ENCODE measurements at regions not wholly inside any gene's neighbourhood (a gene's known extent, or its start where the extent isn't known, plus 50 kb on each side); places are given as distances from the start of the nearest gene placed in this dataset.

GRCh38 chr1:82240571-82240970, 439.8 kb downstream of the ADGRL2 start:
- no peak for TF ChIP-seq CTCF (conservative IDR thresholded peaks at IDR 0.05; ENCODE audit: low read depth, low read length)
- DNase-seq (ENCODE audit: low read depth), result no peak
- no peak overlapping the region for H3K4me3 ChIP-seq (ENCODE audit: low read depth, low read length)

- TF ChIP-seq CTCF (conservative IDR thresholded peaks at IDR 0.05; ENCODE audit: low read depth, low read length), result no peak
- no peak overlapping the region for H3K4me3 ChIP-seq (ENCODE audit: low read depth, low read length)
- no peak for DNase-seq (ENCODE audit: low read depth)
Observed at GRCh38 chr1:82230667-82231066, 429.9 kb downstream of the ADGRL2 start.

GRCh38 chr1:82227306-82228095, 426.8 kb downstream of the ADGRL2 start:
- no peak for DNase-seq (ENCODE audit: low read depth)
- H3K4me3 ChIP-seq (ENCODE audit: low read depth, low read length), result no peak overlapping the region
- no peak for TF ChIP-seq CTCF (conservative IDR thresholded peaks at IDR 0.05; ENCODE audit: low read depth, low read length)

GRCh38 chr1:82226186-82226505, 425.4 kb downstream of the ADGRL2 start:
- no peak for DNase-seq (ENCODE audit: low read depth)
- no peak overlapping the region for H3K4me3 ChIP-seq (ENCODE audit: low read depth, low read length)
- TF ChIP-seq CTCF (conservative IDR thresholded peaks at IDR 0.05; ENCODE audit: low read depth, low read length), result no peak

GRCh38 chr1:82225421-82226185, 424.9 kb downstream of the ADGRL2 start:
- peak; percentile 25 for DNase-seq (ENCODE audit: low read depth)
- H3K4me3 ChIP-seq (ENCODE audit: low read depth, low read length), result no peak overlapping the region
- TF ChIP-seq CTCF (conservative IDR thresholded peaks at IDR 0.05; ENCODE audit: low read depth, low read length), result no peak

- no peak for TF ChIP-seq CTCF (conservative IDR thresholded peaks at IDR 0.05; ENCODE audit: low read depth, low read length)
- no peak overlapping the region for H3K4me3 ChIP-seq (ENCODE audit: low read depth, low read length)
- DNase-seq (ENCODE audit: low read depth), result no peak
Observed at GRCh38 chr1:82223091-82223490, 422.4 kb downstream of the ADGRL2 start.

Measured in epithelial cell of proximal tubule (primary cell).